WTC11 (cell line): ENCODE measurements at regions not wholly inside any gene's neighbourhood (a gene's known extent, or its start where the extent isn't known, plus 50 kb on each side); places are given as distances from the start of the nearest gene placed in this dataset.

ENCODE experiments used
- ETV6 ChIP-seq: sonication (generic); formaldehyde crosslinking; IDR thresholded peaks from 2 replicates; pipeline ENCODE4 v1.8.1; 2022; ENCODE audit warnings: mild to moderate bottlenecking, missing genetic modification reagents
- MYBL2 ChIP-seq: sonication (generic); formaldehyde crosslinking; IDR thresholded peaks from 2 replicates; pipeline ENCODE4 v1.8.1; 2023; ENCODE audit warnings: mild to moderate bottlenecking, moderate library complexity, missing genetic modification reagents
- NR2C2 ChIP-seq: sonication (generic); formaldehyde crosslinking; IDR thresholded peaks from 2 replicates; pipeline ENCODE4 v1.8.0; 2022; ENCODE audit warnings: mild to moderate bottlenecking, missing genetic modification reagents
- TF ChIP-seq, protein P1 (sequence below): fragments of 200-600 bp; IDR thresholded peaks from 2 replicates; pipeline ENCODE4 v1.8.0; 2022; ENCODE audit warnings: antibody characterized with exemption
- TF ChIP-seq, protein P2 (sequence below): sonication (generic); formaldehyde crosslinking; IDR thresholded peaks from 2 replicates; pipeline ENCODE4 v1.8.1; 2023; ENCODE audit warnings: mild to moderate bottlenecking, missing genetic modification reagents
- TF ChIP-seq, protein P3 (sequence below): sonication (generic); formaldehyde crosslinking; IDR thresholded peaks from 2 replicates; pipeline ENCODE4 v1.8.1; 2023; ENCODE audit warnings: mild to moderate bottlenecking, missing genetic modification reagents
- TF ChIP-seq, protein P4 (sequence below): sonication (generic); formaldehyde crosslinking; IDR thresholded peaks from 2 replicates; pipeline ENCODE4 v1.8.1; 2022; ENCODE audit warnings: mild to moderate bottlenecking, moderate library complexity, missing genetic modification reagents

- TF ChIP-seq, protein P1, sequence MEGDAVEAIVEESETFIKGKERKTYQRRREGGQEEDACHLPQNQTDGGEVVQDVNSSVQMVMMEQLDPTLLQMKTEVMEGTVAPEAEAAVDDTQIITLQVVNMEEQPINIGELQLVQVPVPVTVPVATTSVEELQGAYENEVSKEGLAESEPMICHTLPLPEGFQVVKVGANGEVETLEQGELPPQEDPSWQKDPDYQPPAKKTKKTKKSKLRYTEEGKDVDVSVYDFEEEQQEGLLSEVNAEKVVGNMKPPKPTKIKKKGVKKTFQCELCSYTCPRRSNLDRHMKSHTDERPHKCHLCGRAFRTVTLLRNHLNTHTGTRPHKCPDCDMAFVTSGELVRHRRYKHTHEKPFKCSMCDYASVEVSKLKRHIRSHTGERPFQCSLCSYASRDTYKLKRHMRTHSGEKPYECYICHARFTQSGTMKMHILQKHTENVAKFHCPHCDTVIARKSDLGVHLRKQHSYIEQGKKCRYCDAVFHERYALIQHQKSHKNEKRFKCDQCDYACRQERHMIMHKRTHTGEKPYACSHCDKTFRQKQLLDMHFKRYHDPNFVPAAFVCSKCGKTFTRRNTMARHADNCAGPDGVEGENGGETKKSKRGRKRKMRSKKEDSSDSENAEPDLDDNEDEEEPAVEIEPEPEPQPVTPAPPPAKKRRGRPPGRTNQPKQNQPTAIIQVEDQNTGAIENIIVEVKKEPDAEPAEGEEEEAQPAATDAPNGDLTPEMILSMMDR = no peak
- TF ChIP-seq NR2C2 (CRISPR knock-in tag) (no peak), ETV6 (CRISPR knock-in tag) (no peak), MYBL2 (CRISPR knock-in tag) (no peak)
- TF ChIP-seq, protein P2, sequence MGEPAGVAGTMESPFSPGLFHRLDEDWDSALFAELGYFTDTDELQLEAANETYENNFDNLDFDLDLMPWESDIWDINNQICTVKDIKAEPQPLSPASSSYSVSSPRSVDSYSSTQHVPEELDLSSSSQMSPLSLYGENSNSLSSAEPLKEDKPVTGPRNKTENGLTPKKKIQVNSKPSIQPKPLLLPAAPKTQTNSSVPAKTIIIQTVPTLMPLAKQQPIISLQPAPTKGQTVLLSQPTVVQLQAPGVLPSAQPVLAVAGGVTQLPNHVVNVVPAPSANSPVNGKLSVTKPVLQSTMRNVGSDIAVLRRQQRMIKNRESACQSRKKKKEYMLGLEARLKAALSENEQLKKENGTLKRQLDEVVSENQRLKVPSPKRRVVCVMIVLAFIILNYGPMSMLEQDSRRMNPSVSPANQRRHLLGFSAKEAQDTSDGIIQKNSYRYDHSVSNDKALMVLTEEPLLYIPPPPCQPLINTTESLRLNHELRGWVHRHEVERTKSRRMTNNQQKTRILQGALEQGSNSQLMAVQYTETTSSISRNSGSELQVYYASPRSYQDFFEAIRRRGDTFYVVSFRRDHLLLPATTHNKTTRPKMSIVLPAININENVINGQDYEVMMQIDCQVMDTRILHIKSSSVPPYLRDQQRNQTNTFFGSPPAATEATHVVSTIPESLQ = no peak
- TF ChIP-seq, protein P3, sequence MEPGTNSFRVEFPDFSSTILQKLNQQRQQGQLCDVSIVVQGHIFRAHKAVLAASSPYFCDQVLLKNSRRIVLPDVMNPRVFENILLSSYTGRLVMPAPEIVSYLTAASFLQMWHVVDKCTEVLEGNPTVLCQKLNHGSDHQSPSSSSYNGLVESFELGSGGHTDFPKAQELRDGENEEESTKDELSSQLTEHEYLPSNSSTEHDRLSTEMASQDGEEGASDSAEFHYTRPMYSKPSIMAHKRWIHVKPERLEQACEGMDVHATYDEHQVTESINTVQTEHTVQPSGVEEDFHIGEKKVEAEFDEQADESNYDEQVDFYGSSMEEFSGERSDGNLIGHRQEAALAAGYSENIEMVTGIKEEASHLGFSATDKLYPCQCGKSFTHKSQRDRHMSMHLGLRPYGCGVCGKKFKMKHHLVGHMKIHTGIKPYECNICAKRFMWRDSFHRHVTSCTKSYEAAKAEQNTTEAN (CRISPR knock-in tag) = no peak
- TF ChIP-seq, protein P4, sequence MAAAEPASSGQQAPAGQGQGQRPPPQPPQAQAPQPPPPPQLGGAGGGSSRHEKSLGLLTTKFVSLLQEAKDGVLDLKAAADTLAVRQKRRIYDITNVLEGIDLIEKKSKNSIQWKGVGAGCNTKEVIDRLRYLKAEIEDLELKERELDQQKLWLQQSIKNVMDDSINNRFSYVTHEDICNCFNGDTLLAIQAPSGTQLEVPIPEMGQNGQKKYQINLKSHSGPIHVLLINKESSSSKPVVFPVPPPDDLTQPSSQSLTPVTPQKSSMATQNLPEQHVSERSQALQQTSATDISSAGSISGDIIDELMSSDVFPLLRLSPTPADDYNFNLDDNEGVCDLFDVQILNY (CRISPR knock-in tag) = no peak
Measured at GRCh38 chr22:47406180-47406834, 643.9 kb downstream of the TBC1D22A start.
